Glutamatergic neuron (in vitro differentiated cells): ENCODE measurements at regions not wholly inside any gene's neighbourhood (a gene's known extent, or its start where the extent isn't known, plus 50 kb on each side); places are given as distances from the start of the nearest gene placed in this dataset.

Experiments used
- DNase-seq: peaks from one replicate; pipeline ENCODE4 v3.0.0; 2022
- H3K27ac Mint-ChIP-seq: one replicate; pipeline ENCODE4 v1.8.0; 2020; ENCODE audit warnings: mild to moderate bottlenecking, mixed read lengths, inconsistent platforms; ENCODE audit not compliant: unreplicated experiment
- H3K27me3 Mint-ChIP-seq: one replicate; pipeline ENCODE4 v1.8.0; 2020; ENCODE audit warnings: mild to moderate bottlenecking, moderate library complexity, mixed read lengths, inconsistent platforms; ENCODE audit not compliant: unreplicated experiment
- H3K36me3 Mint-ChIP-seq: one replicate; pipeline ENCODE4 v1.8.0; 2020; ENCODE audit warnings: mild to moderate bottlenecking, mixed read lengths, inconsistent platforms; ENCODE audit not compliant: unreplicated experiment
- H3K4me1 Mint-ChIP-seq: one replicate; pipeline ENCODE4 v1.8.0; 2020; ENCODE audit warnings: mild to moderate bottlenecking, low read depth, mixed read lengths, inconsistent platforms; ENCODE audit not compliant: unreplicated experiment
- H3K4me3 Mint-ChIP-seq: one replicate; pipeline ENCODE4 v1.8.0; 2020; ENCODE audit warnings: mild to moderate bottlenecking, mixed read lengths, inconsistent platforms; ENCODE audit not compliant: unreplicated experiment
- H3K9me3 Mint-ChIP-seq: one replicate; pipeline ENCODE4 v1.8.0; 2020; ENCODE audit warnings: mild to moderate bottlenecking, moderate library complexity, mixed read lengths, inconsistent platforms; ENCODE audit not compliant: unreplicated experiment
- CTCF ChIP-seq: fragments of 200-600 bp; sonication (generic); IDR thresholded peaks from one replicate; pipeline ENCODE4 v1.5.0; 2021; ENCODE audit not compliant: partially characterized antibody, unreplicated experiment

DNA sequence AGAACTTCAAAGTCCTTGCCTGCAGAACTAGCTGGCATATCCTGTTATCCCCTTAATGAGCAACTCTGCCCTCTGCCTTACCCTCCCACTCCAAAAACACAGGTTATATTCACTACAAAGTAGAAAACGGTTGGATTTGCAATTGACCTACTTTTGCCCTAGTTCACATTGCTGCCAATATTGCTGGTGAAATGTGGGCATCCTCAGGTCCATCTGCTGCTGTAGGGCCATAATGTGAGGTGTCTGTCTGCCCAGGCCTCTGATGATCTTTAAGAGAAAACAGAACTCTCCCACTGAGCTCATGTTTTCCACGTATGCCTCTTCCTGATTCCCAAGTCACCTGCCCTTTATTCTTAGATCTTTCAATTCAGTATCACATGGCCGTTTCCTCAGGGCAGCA, 294.0 kb upstream of the CDH20 start:
- peaks cover 2% of the 10 kb centered on the region for H3K27me3 Mint-ChIP-seq
- H3K36me3 Mint-ChIP-seq, result no peaks in the 10 kb centered on the region
- peaks cover 7% of the 10 kb centered on the region for H3K4me1 Mint-ChIP-seq
- TF ChIP-seq CTCF, result no peak
- H3K9me3 Mint-ChIP-seq, result peaks cover 2% of the 10 kb centered on the region
- H3K27ac Mint-ChIP-seq, result no peak overlapping the region
- DNase-seq, result no peak
- H3K4me3 Mint-ChIP-seq, result no peak overlapping the region

DNA sequence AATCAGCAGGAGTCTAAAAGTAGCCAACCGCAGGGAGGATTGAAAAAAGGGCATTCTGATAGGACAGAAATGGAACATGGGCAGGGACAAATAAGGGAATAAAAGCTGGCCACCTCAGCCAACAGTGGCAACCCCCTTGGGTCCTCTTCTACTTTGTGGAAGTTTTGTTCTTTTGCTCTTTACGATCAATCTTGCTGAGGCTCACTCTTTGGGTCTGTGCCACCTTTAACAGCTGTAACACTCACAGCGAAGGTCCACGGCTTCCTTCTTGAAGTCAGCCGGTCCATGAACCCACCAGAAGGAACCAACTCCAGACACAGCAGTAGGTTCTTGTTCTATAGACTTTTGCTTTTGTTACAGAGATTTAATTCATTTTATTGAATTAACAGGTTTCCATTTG, 285.4 kb upstream of the CDH20 start:
- no peak overlapping the region for H3K27ac Mint-ChIP-seq
- no peaks in the 10 kb centered on the region for H3K27me3 Mint-ChIP-seq
- H3K4me3 Mint-ChIP-seq, result no peak overlapping the region
- peaks cover 7% of the 10 kb centered on the region for H3K9me3 Mint-ChIP-seq
- DNase-seq, result no peak
- H3K36me3 Mint-ChIP-seq, result no peaks in the 10 kb centered on the region
- H3K4me1 Mint-ChIP-seq, result no peaks in the 10 kb centered on the region
- TF ChIP-seq CTCF, result no peak

- no peak overlapping the region for H3K4me3 Mint-ChIP-seq
- no peak overlapping the region for H3K27ac Mint-ChIP-seq
- TF ChIP-seq CTCF, result no peak
These were observed 275.8 kb upstream of the CDH20 start for GRCh38 chr18:61057443-61057842.

GRCh38 chr18:61062258-61062657, 271.0 kb upstream of the CDH20 start:
- no peaks in the 10 kb centered on the region for H3K9me3 Mint-ChIP-seq
- H3K27me3 Mint-ChIP-seq, result no peaks in the 10 kb centered on the region
- no peak overlapping the region for H3K27ac Mint-ChIP-seq
- H3K4me3 Mint-ChIP-seq, result no peak overlapping the region
- no peak for DNase-seq
- peaks cover 2% of the 10 kb centered on the region for H3K4me1 Mint-ChIP-seq
- TF ChIP-seq CTCF, result no peak
- H3K36me3 Mint-ChIP-seq, result no peaks in the 10 kb centered on the region

More at GRCh38 chr18:61057443-61057842, 275.8 kb upstream of the CDH20 start:
- H3K9me3 Mint-ChIP-seq, result peaks cover 2% of the 10 kb centered on the region
- H3K4me1 Mint-ChIP-seq, result no peaks in the 10 kb centered on the region
- H3K27me3 Mint-ChIP-seq, result no peaks in the 10 kb centered on the region
- H3K36me3 Mint-ChIP-seq, result no peaks in the 10 kb centered on the region
- DNase-seq, result no peak

- no peaks in the 10 kb centered on the region for H3K9me3 Mint-ChIP-seq
- TF ChIP-seq CTCF, result no peak
- H3K4me3 Mint-ChIP-seq, result no peak overlapping the region
- DNase-seq, result no peak
- no peaks in the 10 kb centered on the region for H3K36me3 Mint-ChIP-seq
- no peak overlapping the region for H3K27ac Mint-ChIP-seq
- peaks cover 2% of the 10 kb centered on the region for H3K4me1 Mint-ChIP-seq
- no peaks in the 10 kb centered on the region for H3K27me3 Mint-ChIP-seq
These were observed 268.3 kb upstream of the CDH20 start for GRCh38 chr18:61064911-61065310.
